HepG2 (cell line): ENCODE measurements at regions not wholly inside any gene's neighbourhood (a gene's known extent, or its start where the extent isn't known, plus 50 kb on each side); places are given as distances from the start of the nearest gene placed in this dataset.
A peak's percentile ranks its signal among the peaks of the same experiment; 100 is the strongest.
"Not testable (repeated sequence)": the region's sequence is repeated elsewhere in the genome, so short reads cannot be mapped to it uniquely, and the experiment has no call there.

Experiments used
- ATAC-seq: fragments of 200-7000 bp; cut with Tn5 transposase; 3 replicates; pipeline ENCODE4 v1.9.1; 2020; ENCODE audit warnings: mild to moderate bottlenecking, moderate library complexity
- BruUV-seq: library from RNA; stranded (reverse); fragments of 400-500 nt; replicated peaks from 2 replicates; lab custom pipeline; 2021; lab: Mats Ljungman, UMichigan
- CTCF ChIA-PET: fragments of 300-600 bp; formaldehyde crosslinking; extraction: SDS; loops from one replicate; lab custom pipeline; 2021; ENCODE audit warnings: low total read pairs, inconsistent platforms, low intra/inter-chr PET ratio; lab: Yijun Ruan, JAX
- POLR2A ChIA-PET: fragments of 350-600 bp; sonication (Branson Sonifier 250); formaldehyde crosslinking; loops from one replicate; lab custom pipeline; 2020; ENCODE audit warnings: antibody characterized with exemption, inconsistent platforms; lab: Yijun Ruan, JAX
- DNase-seq: peaks from one replicate; pipeline ENCODE4 v3.0.0-alpha.2; 2015; ENCODE audit warnings: low spot score
- FAIRE-seq: peaks from 3 replicates; lab custom pipeline; 2011; peaks lifted over from hg19 to GRCh38; lab: Jason Lieb, UNC
- H2AFZ ChIP-seq: one replicate; pipeline ENCODE4 v1.6.1; 2011; ENCODE audit warnings: low read length, inconsistent platforms
- H3K27ac ChIP-seq: fragments of 300-600 bp; 3 replicates; pipeline ENCODE4 v1.8.0; 2011; ENCODE audit warnings: mixed run types, mild to moderate bottlenecking, mixed read lengths, low read length, inconsistent platforms; ENCODE audit not compliant: insufficient read depth; ENCODE audit errors: extremely low read length
- H3K27me3 ChIP-seq, 2 experiments: fragments of 200-600 bp in 1 of 2; 2 replicates in 1 of 2; 3 replicates in 1 of 2; pipeline versions ENCODE4 v1.6.0 to v1.8.0; 2011; ENCODE audit warnings: low read length in 2 of 2, mild to moderate bottlenecking in 2 of 2, moderate library complexity in 2 of 2, inconsistent platforms in 1 of 2; ENCODE audit not compliant: insufficient read depth in 2 of 2, control insufficient read depth in 1 of 2
- H3K36me3 ChIP-seq, 2 experiments: fragments of 200-600 bp in 1 of 2; replicated peaks in 1 of 2; 2 replicates in 1 of 2; 3 replicates in 1 of 2; pipeline versions ENCODE4 v1.5.1 to v1.8.0; 2011; ENCODE audit warnings: low read length in 2 of 2, inconsistent platforms in 1 of 2; ENCODE audit not compliant: insufficient read depth in 2 of 2, control insufficient read depth in 1 of 2
- H3K4me1 ChIP-seq: 2 replicates; pipeline ENCODE4 v1.5.1; 2012; ENCODE audit warnings: low read length, inconsistent platforms; ENCODE audit not compliant: insufficient read depth
- H3K4me2 ChIP-seq: 2 replicates; pipeline ENCODE4 v1.6.0; 2011; ENCODE audit warnings: low read depth, low read length, inconsistent platforms
- H3K4me3 ChIP-seq, 3 experiments: fragments of 200-600 bp in 1 of 3; sonication (generic), shearing (Covaris generic) in 1 of 3; replicated peaks in 1 of 3; 2 replicates each; pipeline ENCODE4 v1.5.1; 2011 to 2016; ENCODE audit warnings: low read length in 3 of 3, inconsistent platforms in 2 of 3, low read depth in 2 of 3, mild to moderate bottlenecking in 2 of 3, control low read depth in 1 of 3, mixed read lengths in 1 of 3; ENCODE audit not compliant: insufficient read depth in 1 of 3
- H3K79me2 ChIP-seq: one replicate; pipeline ENCODE4 v1.6.1; 2011; ENCODE audit warnings: low read length, inconsistent platforms; ENCODE audit not compliant: insufficient read depth
- H3K9ac ChIP-seq: 2 replicates; pipeline ENCODE4 v1.6.0; 2011; ENCODE audit warnings: mild to moderate bottlenecking, low read depth, low read length, inconsistent platforms; ENCODE audit not compliant: insufficient read depth
- H3K9me3 ChIP-seq: 2 replicates; pipeline ENCODE4 v1.5.1; 2012; ENCODE audit warnings: mild to moderate bottlenecking, low read length
- H4K20me1 ChIP-seq: 2 replicates; pipeline ENCODE4 v1.6.0; 2011; ENCODE audit warnings: inconsistent platforms, mild to moderate bottlenecking, low read length, moderate library complexity; ENCODE audit not compliant: insufficient read depth
- ARNTL ChIP-seq: sonication (generic); formaldehyde crosslinking; IDR thresholded peaks from 2 replicates; pipeline ENCODE4 v1.4.0; 2020; ENCODE audit warnings: mild to moderate bottlenecking, missing genetic modification reagents
- FOSL2 ChIP-seq: sonication (generic); formaldehyde crosslinking; IDR thresholded peaks from 2 replicates; pipeline ENCODE4 v1.4.0; 2020; ENCODE audit warnings: missing genetic modification reagents
- MAFF ChIP-seq: IDR thresholded peaks from 2 replicates; pipeline ENCODE4 v1.6.1; 2011; ENCODE audit warnings: low read depth, low read length, improper control_type of control experiment
- MAFK ChIP-seq, 2 experiments: IDR thresholded peaks in 1 of 2; conservative IDR thresholded peaks in 1 of 2; 2 replicates each; pipeline ENCODE4 v1.6.1; 2011; ENCODE audit warnings: improper control_type of control experiment in 2 of 2, low read length in 2 of 2
- ZNF232 ChIP-seq: sonication (generic); formaldehyde crosslinking; IDR thresholded peaks from 2 replicates; pipeline ENCODE4 v1.4.0; 2020; ENCODE audit warnings: missing genetic modification reagents, borderline replicate concordance
- ZNF24 ChIP-seq: fragments of 450-650 bp; IDR thresholded peaks from 2 replicates; pipeline ENCODE4 v1.6.1; 2017; ENCODE audit warnings: antibody characterized with exemption, mild to moderate bottlenecking
- WGBS: methylation state at CpG from one replicate; pipeline ENCODE4 v1.1.6; 2017; ENCODE audit warnings: low lambda C conversion rate; 5-methylcytosine and 5-hydroxymethylcytosine counted together
- in situ Hi-C: cut with HindIII; loops from 2 replicates; pipeline ENCODE4 v1.10.0; 2017; ENCODE audit warnings: low pct_unique_long_range_greater_than_20kb; ENCODE audit not compliant: extremely low pct_ligation_motif_present
- intact Hi-C: fragments of 100-400 bp; cut with micrococcal nuclease; formaldehyde crosslinking; loops from one replicate; pipeline ENCODE4 v1.10.0; 2022; ENCODE audit not compliant: unreplicated experiment
- TF ChIP-seq, protein P1 (sequence below), 2 experiments: sonication (generic) in 1 of 2; formaldehyde crosslinking in 1 of 2; IDR thresholded peaks; 2 replicates each; pipeline versions ENCODE4 v1.4.0 to v1.6.1; 2016 to 2020; ENCODE audit warnings: borderline replicate concordance in 1 of 2, low read depth in 1 of 2, mild to moderate bottlenecking in 1 of 2, missing genetic modification reagents in 1 of 2

DNA sequence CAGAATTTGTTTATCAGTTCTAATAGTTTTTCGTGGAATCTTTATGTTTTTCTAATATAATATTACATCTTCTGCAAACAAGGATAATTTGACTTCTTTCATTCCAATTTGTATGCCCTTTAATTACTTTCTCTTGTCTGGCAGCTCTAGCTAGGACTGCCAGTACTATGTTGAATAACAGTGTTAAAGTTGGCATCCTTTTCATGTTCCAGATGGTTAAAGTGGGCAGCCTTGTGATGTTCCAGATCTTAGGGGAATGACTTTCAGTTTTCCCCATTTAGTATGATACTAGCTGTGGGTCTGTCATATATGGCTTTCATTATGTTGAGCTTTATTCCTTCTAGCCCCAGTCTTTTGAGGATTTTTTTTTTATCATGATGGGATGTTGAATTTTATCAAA lies 220.6 kb upstream of the WDFY3 start (continued):
- TF ChIP-seq, protein P1, sequence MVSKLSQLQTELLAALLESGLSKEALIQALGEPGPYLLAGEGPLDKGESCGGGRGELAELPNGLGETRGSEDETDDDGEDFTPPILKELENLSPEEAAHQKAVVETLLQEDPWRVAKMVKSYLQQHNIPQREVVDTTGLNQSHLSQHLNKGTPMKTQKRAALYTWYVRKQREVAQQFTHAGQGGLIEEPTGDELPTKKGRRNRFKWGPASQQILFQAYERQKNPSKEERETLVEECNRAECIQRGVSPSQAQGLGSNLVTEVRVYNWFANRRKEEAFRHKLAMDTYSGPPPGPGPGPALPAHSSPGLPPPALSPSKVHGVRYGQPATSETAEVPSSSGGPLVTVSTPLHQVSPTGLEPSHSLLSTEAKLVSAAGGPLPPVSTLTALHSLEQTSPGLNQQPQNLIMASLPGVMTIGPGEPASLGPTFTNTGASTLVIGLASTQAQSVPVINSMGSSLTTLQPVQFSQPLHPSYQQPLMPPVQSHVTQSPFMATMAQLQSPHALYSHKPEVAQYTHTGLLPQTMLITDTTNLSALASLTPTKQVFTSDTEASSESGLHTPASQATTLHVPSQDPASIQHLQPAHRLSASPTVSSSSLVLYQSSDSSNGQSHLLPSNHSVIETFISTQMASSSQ (IDR thresholded peaks at IDR 0.05; ENCODE audit: low read depth): no peak
- TF ChIP-seq, protein P1 (CRISPR knock-in tag; IDR thresholded peaks at IDR 0.05; ENCODE audit: borderline replicate concordance): no peak
- no peak for TF ChIP-seq ZNF232
- TF ChIP-seq ZNF24: no peak
- TF ChIP-seq ARNTL: no peak

DNA sequence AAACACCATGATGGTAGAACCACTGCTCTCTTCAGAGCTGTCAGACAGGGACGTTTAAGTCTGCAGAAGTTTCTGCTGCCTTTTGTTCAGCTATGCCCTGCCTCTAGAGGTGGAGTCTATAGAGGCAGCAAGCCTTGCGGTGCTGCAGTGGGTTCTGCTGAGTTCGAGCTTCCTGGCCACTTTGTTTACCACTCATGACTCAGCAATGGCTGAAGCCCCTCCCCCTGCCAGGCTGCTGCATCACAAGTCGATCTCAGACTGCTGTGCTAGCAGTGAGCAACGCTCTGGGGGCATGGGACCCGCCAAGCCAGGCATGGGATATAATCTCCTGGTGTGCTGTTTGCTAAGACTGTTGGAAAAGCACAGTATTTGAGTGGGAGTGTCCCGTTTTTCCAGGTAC lies 229.5 kb upstream of the WDFY3 start:
- FAIRE-seq, BruUV-seq, H3K4me1 ChIP-seq, H2AFZ ChIP-seq, H3K4me2 ChIP-seq, CTCF ChIA-PET, H3K27me3 ChIP-seq, H3K9me3 ChIP-seq, in situ Hi-C loops, H3K36me3 ChIP-seq, H3K27ac ChIP-seq, POLR2A ChIA-PET, H3K79me2 ChIP-seq, H4K20me1 ChIP-seq, H3K9ac ChIP-seq, intact Hi-C loops, H3K4me3 ChIP-seq: not testable (repeated sequence)
- 0% methylated on average over 1 of the region's 7 CpGs for WGBS
- DNase-seq (peak; percentile 22), ATAC-seq (peak; percentile 69)
- TF ChIP-seq MAFK (conservative IDR thresholded peaks at IDR 0.05 in 1 of 2, IDR thresholded peaks at IDR 0.05 in 1 of 2; ENCODE audit: low read length in 2 of 2): 0 out of 4 replicates have a peak, but pooled peaks of 1 of the 2 experiments have one; percentile 14
- peak; percentile 78 for TF ChIP-seq FOSL2 (CRISPR knock-in tag)
- TF ChIP-seq MAFF: 0 out of 2 replicates have a peak, but pooled peaks have one; percentile 1
